ENCODE measurements at regions not wholly inside any gene's neighbourhood (a gene's known extent, or its start where the extent isn't known, plus 50 kb on each side); places are given as distances from the start of the nearest gene placed in this dataset.

DNA sequence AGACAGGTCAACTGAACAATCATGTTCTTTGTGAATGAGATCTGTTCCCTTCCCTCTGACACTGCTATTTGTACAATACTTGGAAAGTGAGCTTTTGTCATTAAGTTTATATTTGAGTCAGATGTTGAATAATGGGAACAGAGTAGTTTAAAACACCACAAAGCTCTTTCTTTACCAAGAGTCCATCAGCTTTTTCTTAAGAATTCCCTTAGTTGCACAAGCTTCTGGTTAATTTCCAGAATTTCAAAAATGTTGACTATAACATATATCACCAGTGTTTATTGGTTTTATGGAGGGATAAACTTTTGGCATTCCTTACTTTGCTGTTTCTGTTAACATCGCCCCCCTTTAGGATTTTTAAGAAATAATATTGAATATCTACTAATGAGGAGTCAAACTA is 403.7 kb downstream of the CCDC85A start:
- no peak for FAIRE-seq
- Histone ChIP-seq H4K8ac (ENCODE audit: extremely low read depth, insufficient read depth, low read length) (no peak overlapping the region), H3K9me3 (ENCODE audit: insufficient read depth in 2 of 2, low read depth in 1 of 2, low read length in 1 of 2) (no peaks in the 10 kb centered on the region), H3K4ac (replicated peaks; ENCODE audit: insufficient read length, low read depth, low read length) (no peak overlapping the region), H2BK20ac (ENCODE audit: low read length) (no peak overlapping the region), H2BK120ac (replicated peaks; ENCODE audit: low read depth, low read length) (no peak overlapping the region), H3K9ac (replicated peaks in 1 of 4; ENCODE audit: extremely low read depth in 1 of 4, low read depth in 3 of 4, low read length in 3 of 4) (no peak overlapping the region), H3K56ac (replicated peaks; ENCODE audit: insufficient read length, low read depth, low read length) (no peak overlapping the region), H2BK5ac (ENCODE audit: low read depth, low read length) (no peak overlapping the region), H3K79me1 (ENCODE audit: low read depth, low read length) (no peaks in the 10 kb centered on the region), H3K27me3 (replicated peaks in 1 of 4; ENCODE audit: control insufficient read depth in 3 of 4, extremely low read depth in 1 of 4, insufficient read depth in 3 of 4, low read length in 3 of 4) (no peaks in the 10 kb centered on the region), H3K23me2 (ENCODE audit: low read depth, low read length) (no peaks in the 10 kb centered on the region), H2BK12ac (ENCODE audit: low read depth, low read length) (no peak overlapping the region), H4K20me1 (replicated peaks in 1 of 2; ENCODE audit: control insufficient read depth in 1 of 2, insufficient read depth in 2 of 2, low read length in 2 of 2) (no peaks in the 10 kb centered on the region), H3K14ac (ENCODE audit: insufficient read length) (no peak overlapping the region), H3K23ac (ENCODE audit: insufficient read length) (no peak overlapping the region), H3K18ac (ENCODE audit: extremely low read depth, low read length) (no peak overlapping the region), H3K4me2 (ENCODE audit: insufficient read depth in 1 of 2, low read depth in 2 of 2, low read length in 2 of 2) (no peak overlapping the region), H2BK15ac (ENCODE audit: low read length) (no peak overlapping the region), H3K4me3 (ENCODE audit: extremely low read depth in 1 of 4, insufficient read depth in 2 of 4, low read depth in 3 of 4, low read length in 4 of 4) (no peak overlapping the region), H4K5ac (ENCODE audit: insufficient read length, low read depth, low read length) (no peak overlapping the region), H4K91ac (replicated peaks; ENCODE audit: insufficient read length, low read length) (no peak overlapping the region), H3K27ac (ENCODE audit: low read depth, low read length) (no peak overlapping the region), H3K36me3 (ENCODE audit: control insufficient read depth in 2 of 4, insufficient read depth in 4 of 4, low read length in 3 of 4) (no peaks in the 10 kb centered on the region), H2AFZ (ENCODE audit: low read length) (no peak overlapping the region), H3K79me2 (ENCODE audit: control insufficient read depth in 1 of 2, insufficient read depth in 2 of 2, low read length in 2 of 2) (no peaks in the 10 kb centered on the region), H3K4me1 (replicated peaks in 1 of 4; ENCODE audit: control insufficient read depth in 3 of 4, insufficient read depth in 4 of 4, low read length in 3 of 4) (peaks cover 0 to 3% (median 0%) of the 10 kb centered on the region in 4 experiments; a peak in 1 of 7 replicates), H2AK5ac (ENCODE audit: low read depth, low read length) (no peak overlapping the region)
- ChIA-PET POLR2A (ENCODE audit: partially characterized antibody) (no interaction called here), CTCF (ENCODE audit: partially characterized antibody) (no interaction called here)
- WGBS, 2 experiments (ENCODE audit: extremely low coverage in 1 of 2, insufficient coverage in 1 of 2, insufficient read length in 1 of 2, insufficient replicate concordance in 2 of 2, low coverage in 1 of 2, low lambda C conversion rate in 2 of 2, missing lambda C conversion rate in 1 of 2), result 100% methylated on average over 1 of the region's 1 CpG; no CpG with 5 or more reads in 1 of the 2 experiments
- DNase-seq (ENCODE audit: low read depth in 1 of 2, low spot score in 2 of 2), result no peak
- TF ChIP-seq RFX5 (IDR thresholded peaks at IDR 0.05; ENCODE audit: borderline replicate concordance, low read depth, low read length) (no peak), RNF2 (IDR thresholded peaks at IDR 0.05; ENCODE audit: borderline replicate concordance, low read depth, low read length, missing control alignments, poor library complexity, severe bottlenecking) (no peak), POU5F1 (IDR thresholded peaks at IDR 0.05; ENCODE audit: low read depth, low read length) (no peak), GABPA (IDR thresholded peaks at IDR 0.05; ENCODE audit: borderline replicate concordance, insufficient read depth, low read length) (no peak), CEBPB (IDR thresholded peaks at IDR 0.05; ENCODE audit: low read depth, low read length) (no peak), MAFK (IDR thresholded peaks at IDR 0.05; ENCODE audit: low read depth, low read length) (no peak), SIX5 (IDR thresholded peaks at IDR 0.05; ENCODE audit: low read depth, low read length) (no peak), CTBP2 (IDR thresholded peaks at IDR 0.05; ENCODE audit: borderline replicate concordance, insufficient read depth, insufficient read length, low read length) (no peak), NRF1 (IDR thresholded peaks at IDR 0.05; ENCODE audit: low read depth, low read length) (no peak), POLR2AphosphoS5 (IDR thresholded peaks at IDR 0.05; ENCODE audit: low read depth, low read length) (no peak), KDM1A (IDR thresholded peaks at IDR 0.05; ENCODE audit: borderline replicate concordance, low read length) (no peak), RAD21 (IDR thresholded peaks at IDR 0.05 in 1 of 2, conservative IDR thresholded peaks at IDR 0.05 in 1 of 2; ENCODE audit: low read depth in 2 of 2, low read length in 2 of 2) (no peak), CHD2 (IDR thresholded peaks at IDR 0.05; ENCODE audit: low read length) (no peak), JUN (IDR thresholded peaks at IDR 0.05; ENCODE audit: low read depth, low read length) (no peak)
- TF ChIP-seq, protein P1, sequence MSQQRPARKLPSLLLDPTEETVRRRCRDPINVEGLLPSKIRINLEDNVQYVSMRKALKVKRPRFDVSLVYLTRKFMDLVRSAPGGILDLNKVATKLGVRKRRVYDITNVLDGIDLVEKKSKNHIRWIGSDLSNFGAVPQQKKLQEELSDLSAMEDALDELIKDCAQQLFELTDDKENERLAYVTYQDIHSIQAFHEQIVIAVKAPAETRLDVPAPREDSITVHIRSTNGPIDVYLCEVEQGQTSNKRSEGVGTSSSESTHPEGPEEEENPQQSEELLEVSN (IDR thresholded peaks at IDR 0.05), result no peak

All from H1 (cell line).